Stomach (tissue), 8 donors: ENCODE measurements at regions not wholly inside any gene's neighbourhood (a gene's known extent, or its start where the extent isn't known, plus 50 kb on each side); places are given as distances from the start of the nearest gene placed in this dataset.
A peak's percentile ranks its signal among the peaks of the same experiment; 100 is the strongest.

Experiments used
- DNase-seq, 2 donors: peaks; one replicate each; pipeline versions ENCODE4 v3.0.0 to v3.0.0-alpha.2; 2013 to 2019
- H3K27ac ChIP-seq, 5 donors: fragments of 200-600 bp in 4 of 5; sonication (generic) in 4 of 5; one replicate each; pipeline ENCODE4 v1.5.1; 2013 to 2019; ENCODE audit warnings: mild to moderate bottlenecking in 1 of 5, moderate library complexity in 1 of 5
- H3K27me3 ChIP-seq, 3 donors: fragments of 200-600 bp; sonication (generic); one replicate each; pipeline ENCODE4 v1.5.1; 2017 to 2019; ENCODE audit warnings: mixed run types in 1 of 3
- H3K36me3 ChIP-seq, 4 donors: fragments of 200-600 bp; sonication (generic); 1 replicate in 3 of 4; 2 replicates in 1 of 4; pipeline ENCODE4 v1.5.1; 2016 to 2019
- H3K4me1 ChIP-seq, 4 donors: fragments of 200-600 bp; sonication (generic); one replicate each; pipeline ENCODE4 v1.5.1; 2016 to 2019
- H3K4me3 ChIP-seq, 4 donors: fragments of 200-600 bp; sonication (generic) in 3 of 4; one replicate each; pipeline ENCODE4 v1.5.1; 2016 to 2019; ENCODE audit warnings: mild to moderate bottlenecking in 1 of 4
- H3K9me3 ChIP-seq, 4 donors: fragments of 200-600 bp; sonication (generic); one replicate each; pipeline ENCODE4 v1.5.1; 2016 to 2019
- EP300 ChIP-seq: sonication (generic); formaldehyde crosslinking; IDR thresholded peaks from one replicate; pipeline ENCODE4 v1.6.1; 2017; ENCODE audit warnings: antibody characterized with exemption
- POLR2A ChIP-seq, 4 donors: fragments of 450-650 bp; IDR thresholded peaks; one replicate each; pipeline ENCODE4 v1.6.1; 2016; ENCODE audit warnings: antibody characterized with exemption in 4 of 4, control low read depth in 2 of 4, mild to moderate bottlenecking in 1 of 4, moderate library complexity in 1 of 4
- POLR2AphosphoS5 ChIP-seq, 3 donors: sonication (generic); formaldehyde crosslinking; IDR thresholded peaks; one replicate each; pipeline ENCODE4 v1.6.1; 2016; ENCODE audit warnings: antibody characterized with exemption in 3 of 3
- WGBS, 5 donors: extraction: QIAGEN DNeasy Blood & Tissue Kit in 3 of 5; methylation state at CpG; one replicate each; pipeline versions ENCODE4 v1.1.5 to v1.1.7; 2013 to 2018; 5-methylcytosine and 5-hydroxymethylcytosine counted together
- intact Hi-C: fragments of 100-400 bp; cut with DNase I; formaldehyde crosslinking; loops from one replicate; pipeline ENCODE4 v1.15.1; 2023; ENCODE audit warnings: low total_unique reads
- TF ChIP-seq, protein P1 (sequence below), 7 experiments: fragments of 450-650 bp in 4 of 7; fragments of 200-600 bp in 3 of 7; sonication (generic) in 3 of 7; IDR thresholded peaks; one replicate each; pipeline ENCODE4 v1.5.1; 2016 to 2019; ENCODE audit warnings: antibody characterized with exemption in 7 of 7, control low read depth in 2 of 7, mild to moderate bottlenecking in 1 of 7
- donor health status: healthy with polysubstance abuse.
- donor health status: Bipolar disorder and iron deficiency.
- donor health status: healthy.

DNA sequence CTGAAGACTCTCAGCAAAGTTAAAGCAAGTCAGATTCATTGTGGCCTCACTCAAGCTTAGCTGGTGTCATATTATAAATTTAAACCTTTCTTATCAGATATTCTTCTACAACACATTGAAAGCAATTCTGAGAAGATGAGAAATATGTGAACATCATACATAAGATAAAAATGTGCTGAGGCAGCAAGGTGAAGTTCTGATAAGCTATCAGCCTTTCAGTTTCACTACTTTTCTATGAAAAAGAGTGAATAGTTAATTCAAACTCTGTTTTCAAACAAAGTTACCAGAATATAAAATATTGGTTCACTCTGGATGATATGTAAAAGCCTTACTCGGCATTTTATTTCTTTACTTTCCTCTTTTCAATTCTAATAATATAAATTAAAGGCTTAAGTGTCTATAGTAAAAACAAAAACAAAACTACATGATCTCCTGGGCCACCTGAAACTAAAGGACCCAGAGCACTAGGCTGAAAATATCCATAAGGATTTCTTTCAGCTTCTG lies 824.4 kb downstream of the MTRR start:
- no peak overlapping the region for H3K27ac ChIP-seq
- H3K4me1 ChIP-seq: no peaks in the 10 kb centered on the region
- H3K27me3 ChIP-seq: no peaks in the 10 kb centered on the region
- intact Hi-C loops: no loop called here
- no peaks in the 10 kb centered on the region for H3K9me3 ChIP-seq
- no peak overlapping the region for H3K4me3 ChIP-seq
- no peaks in the 10 kb centered on the region for H3K36me3 ChIP-seq
- 77 to 93% (median 88%) methylated on average over 1 of the region's 1 CpG for WGBS, 5 donors
- DNase-seq: no peak
- TF ChIP-seq, protein P1, sequence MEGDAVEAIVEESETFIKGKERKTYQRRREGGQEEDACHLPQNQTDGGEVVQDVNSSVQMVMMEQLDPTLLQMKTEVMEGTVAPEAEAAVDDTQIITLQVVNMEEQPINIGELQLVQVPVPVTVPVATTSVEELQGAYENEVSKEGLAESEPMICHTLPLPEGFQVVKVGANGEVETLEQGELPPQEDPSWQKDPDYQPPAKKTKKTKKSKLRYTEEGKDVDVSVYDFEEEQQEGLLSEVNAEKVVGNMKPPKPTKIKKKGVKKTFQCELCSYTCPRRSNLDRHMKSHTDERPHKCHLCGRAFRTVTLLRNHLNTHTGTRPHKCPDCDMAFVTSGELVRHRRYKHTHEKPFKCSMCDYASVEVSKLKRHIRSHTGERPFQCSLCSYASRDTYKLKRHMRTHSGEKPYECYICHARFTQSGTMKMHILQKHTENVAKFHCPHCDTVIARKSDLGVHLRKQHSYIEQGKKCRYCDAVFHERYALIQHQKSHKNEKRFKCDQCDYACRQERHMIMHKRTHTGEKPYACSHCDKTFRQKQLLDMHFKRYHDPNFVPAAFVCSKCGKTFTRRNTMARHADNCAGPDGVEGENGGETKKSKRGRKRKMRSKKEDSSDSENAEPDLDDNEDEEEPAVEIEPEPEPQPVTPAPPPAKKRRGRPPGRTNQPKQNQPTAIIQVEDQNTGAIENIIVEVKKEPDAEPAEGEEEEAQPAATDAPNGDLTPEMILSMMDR (IDR thresholded peaks at IDR 0.05): no peak
- TF ChIP-seq POLR2A (IDR thresholded peaks at IDR 0.05) (no peak), POLR2AphosphoS5 (IDR thresholded peaks at IDR 0.05) (no peak), EP300 (no peak)

GRCh38 chr5:8694545-8694944 lies 825.6 kb downstream of the MTRR start:
- DNase-seq: no peak
- TF ChIP-seq, protein P1 (IDR thresholded peaks at IDR 0.05): no peak
- TF ChIP-seq POLR2A (IDR thresholded peaks at IDR 0.05) (no peak), POLR2AphosphoS5 (IDR thresholded peaks at IDR 0.05) (no peak), EP300 (no peak)
- no peaks in the 10 kb centered on the region for H3K4me1 ChIP-seq
- H3K27me3 ChIP-seq: no peaks in the 10 kb centered on the region
- H3K36me3 ChIP-seq: no peaks in the 10 kb centered on the region
- H3K9me3 ChIP-seq: no peaks in the 10 kb centered on the region
- WGBS, 5 donors: 60 to 83% (median 65%) methylated on average over 3 of the region's 3 CpGs
- no peak overlapping the region for H3K27ac ChIP-seq
- H3K4me3 ChIP-seq: no peak overlapping the region
- intact Hi-C loops: no loop called here

- 52 to 76% (median 74%) methylated on average over 10 of the region's 10 CpGs for WGBS, 5 donors
- Histone ChIP-seq H3K4me3 (no peak overlapping the region), H3K27me3 (no peaks in the 10 kb centered on the region), H3K9me3 (no peaks in the 10 kb centered on the region), H3K36me3 (no peaks in the 10 kb centered on the region), H3K4me1 (no peaks in the 10 kb centered on the region), H3K27ac (no peak overlapping the region)
- intact Hi-C loops: no loop called here
- no peak for TF ChIP-seq POLR2AphosphoS5 (IDR thresholded peaks at IDR 0.05)
- TF ChIP-seq, protein P1 (IDR thresholded peaks at IDR 0.05): no peak
- no peak for TF ChIP-seq POLR2A (IDR thresholded peaks at IDR 0.05)
- no peak for TF ChIP-seq EP300
- peak in 1 of 2 donors; percentile 59 for DNase-seq
These were observed 827.2 kb downstream of the MTRR start for GRCh38 chr5:8695902-8696845.

DNA sequence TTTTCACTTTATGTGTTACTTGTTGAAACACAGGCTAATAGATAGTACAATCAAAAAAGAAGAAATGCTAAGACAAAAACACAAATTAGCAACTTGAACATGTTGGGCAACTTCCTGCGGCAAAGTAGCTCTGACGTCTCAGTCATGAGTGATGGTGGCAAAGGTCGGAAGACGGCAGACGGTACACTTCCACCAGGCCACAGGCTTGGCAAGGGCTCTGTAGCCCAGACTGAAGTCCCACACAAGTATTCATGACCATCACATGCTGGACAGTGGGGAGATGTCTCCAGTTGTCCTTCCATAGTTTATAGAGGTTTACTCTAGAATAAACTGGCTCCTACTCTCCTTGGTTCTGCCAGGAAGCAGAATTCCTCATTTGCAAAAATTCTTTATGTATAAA lies 831.3 kb downstream of the MTRR start:
- no peaks in the 10 kb centered on the region for H3K9me3 ChIP-seq
- TF ChIP-seq POLR2A (IDR thresholded peaks at IDR 0.05) (no peak), POLR2AphosphoS5 (IDR thresholded peaks at IDR 0.05) (no peak), EP300 (no peak)
- WGBS, 5 donors: 71 to 79% (median 76%) methylated on average over 5 of the region's 5 CpGs
- peak in 1 of 2 donors; percentile 15 for DNase-seq
- no peak overlapping the region for H3K4me3 ChIP-seq
- peak overlapping the region in 2 of 5 donors; percentile 35 to 41 for H3K27ac ChIP-seq
- intact Hi-C loops: no loop called here
- no peaks in the 10 kb centered on the region for H3K27me3 ChIP-seq
- no peaks in the 10 kb centered on the region for H3K36me3 ChIP-seq
- H3K4me1 ChIP-seq: no peaks in the 10 kb centered on the region
